WTC11 (cell line): ENCODE measurements at regions not wholly inside any gene's neighbourhood (a gene's known extent, or its start where the extent isn't known, plus 50 kb on each side); places are given as distances from the start of the nearest gene placed in this dataset.

Experiments
- ELF4 ChIP-seq: sonication (generic); formaldehyde crosslinking; IDR thresholded peaks from 2 replicates; pipeline ENCODE4 v1.8.1; 2022; ENCODE audit warnings: low read depth, mild to moderate bottlenecking, moderate library complexity, missing genetic modification reagents
- FOXK1 ChIP-seq: sonication (generic); formaldehyde crosslinking; IDR thresholded peaks from 2 replicates; pipeline ENCODE4 v1.8.0; 2022; ENCODE audit warnings: mild to moderate bottlenecking, moderate library complexity, missing genetic modification reagents
- HMGA2 ChIP-seq: fragments of 250-450 bp; sonication (Bioruptor Pico); IDR thresholded peaks from 2 replicates; pipeline ENCODE4 v1.4.0; 2021; ENCODE audit warnings: mild to moderate bottlenecking, moderate library complexity
- NR1H2 ChIP-seq: sonication (generic); formaldehyde crosslinking; IDR thresholded peaks from 2 replicates; pipeline ENCODE4 v1.9.0; 2021; ENCODE audit warnings: mild to moderate bottlenecking, moderate library complexity, missing genetic modification reagents
- SP1 ChIP-seq: sonication (generic); formaldehyde crosslinking; conservative IDR thresholded peaks from 2 replicates; pipeline ENCODE4 v1.8.1; 2022; ENCODE audit warnings: missing genetic modification reagents
- ZNF671 ChIP-seq: fragments of 250-450 bp; sonication (Bioruptor Pico); IDR thresholded peaks from 2 replicates; pipeline ENCODE4 v1.8.0; 2021; ENCODE audit warnings: mild to moderate bottlenecking
- TF ChIP-seq, protein P1 (sequence below): fragments of 200-600 bp; IDR thresholded peaks from 2 replicates; pipeline ENCODE4 v1.8.0; 2022; ENCODE audit warnings: antibody characterized with exemption
- TF ChIP-seq, protein P2 (sequence below): sonication (generic); formaldehyde crosslinking; IDR thresholded peaks from 2 replicates; pipeline ENCODE4 v1.8.1; 2023; ENCODE audit warnings: mild to moderate bottlenecking, missing genetic modification reagents, borderline replicate concordance
- TF ChIP-seq, protein P3 (sequence below): sonication (generic); formaldehyde crosslinking; IDR thresholded peaks from 2 replicates; pipeline ENCODE4 v1.8.1; 2022; ENCODE audit warnings: missing genetic modification reagents, borderline replicate concordance
- TF ChIP-seq, protein P4 (sequence below): sonication (generic); formaldehyde crosslinking; IDR thresholded peaks from 2 replicates; pipeline ENCODE4 v1.8.0; 2022; ENCODE audit warnings: missing genetic modification reagents

DNA sequence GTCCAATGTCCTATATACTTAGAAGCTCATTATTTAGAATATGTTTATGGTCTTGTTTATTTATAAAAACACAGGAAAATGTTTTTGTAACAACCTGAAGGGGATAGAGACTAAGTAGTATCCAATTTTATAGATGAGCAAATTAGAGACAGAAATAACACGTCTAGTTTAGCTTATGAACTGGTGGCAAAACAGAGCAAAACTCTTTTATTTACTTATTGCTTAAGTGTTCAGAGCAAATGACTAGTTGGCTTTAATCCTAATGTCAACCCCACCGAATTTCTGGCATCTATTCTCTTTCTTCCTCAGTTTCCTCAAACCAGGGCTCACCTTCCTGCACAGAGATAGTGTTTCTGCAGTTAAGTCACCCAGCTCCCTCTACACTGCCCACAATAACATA, 792.8 kb downstream of the REEP3 start:
- TF ChIP-seq, protein P1, sequence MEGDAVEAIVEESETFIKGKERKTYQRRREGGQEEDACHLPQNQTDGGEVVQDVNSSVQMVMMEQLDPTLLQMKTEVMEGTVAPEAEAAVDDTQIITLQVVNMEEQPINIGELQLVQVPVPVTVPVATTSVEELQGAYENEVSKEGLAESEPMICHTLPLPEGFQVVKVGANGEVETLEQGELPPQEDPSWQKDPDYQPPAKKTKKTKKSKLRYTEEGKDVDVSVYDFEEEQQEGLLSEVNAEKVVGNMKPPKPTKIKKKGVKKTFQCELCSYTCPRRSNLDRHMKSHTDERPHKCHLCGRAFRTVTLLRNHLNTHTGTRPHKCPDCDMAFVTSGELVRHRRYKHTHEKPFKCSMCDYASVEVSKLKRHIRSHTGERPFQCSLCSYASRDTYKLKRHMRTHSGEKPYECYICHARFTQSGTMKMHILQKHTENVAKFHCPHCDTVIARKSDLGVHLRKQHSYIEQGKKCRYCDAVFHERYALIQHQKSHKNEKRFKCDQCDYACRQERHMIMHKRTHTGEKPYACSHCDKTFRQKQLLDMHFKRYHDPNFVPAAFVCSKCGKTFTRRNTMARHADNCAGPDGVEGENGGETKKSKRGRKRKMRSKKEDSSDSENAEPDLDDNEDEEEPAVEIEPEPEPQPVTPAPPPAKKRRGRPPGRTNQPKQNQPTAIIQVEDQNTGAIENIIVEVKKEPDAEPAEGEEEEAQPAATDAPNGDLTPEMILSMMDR = no peak
- no peak for TF ChIP-seq ELF4 (CRISPR knock-in tag)
- TF ChIP-seq HMGA2 (CRISPR knock-in tag) = no peak
- TF ChIP-seq, protein P2, sequence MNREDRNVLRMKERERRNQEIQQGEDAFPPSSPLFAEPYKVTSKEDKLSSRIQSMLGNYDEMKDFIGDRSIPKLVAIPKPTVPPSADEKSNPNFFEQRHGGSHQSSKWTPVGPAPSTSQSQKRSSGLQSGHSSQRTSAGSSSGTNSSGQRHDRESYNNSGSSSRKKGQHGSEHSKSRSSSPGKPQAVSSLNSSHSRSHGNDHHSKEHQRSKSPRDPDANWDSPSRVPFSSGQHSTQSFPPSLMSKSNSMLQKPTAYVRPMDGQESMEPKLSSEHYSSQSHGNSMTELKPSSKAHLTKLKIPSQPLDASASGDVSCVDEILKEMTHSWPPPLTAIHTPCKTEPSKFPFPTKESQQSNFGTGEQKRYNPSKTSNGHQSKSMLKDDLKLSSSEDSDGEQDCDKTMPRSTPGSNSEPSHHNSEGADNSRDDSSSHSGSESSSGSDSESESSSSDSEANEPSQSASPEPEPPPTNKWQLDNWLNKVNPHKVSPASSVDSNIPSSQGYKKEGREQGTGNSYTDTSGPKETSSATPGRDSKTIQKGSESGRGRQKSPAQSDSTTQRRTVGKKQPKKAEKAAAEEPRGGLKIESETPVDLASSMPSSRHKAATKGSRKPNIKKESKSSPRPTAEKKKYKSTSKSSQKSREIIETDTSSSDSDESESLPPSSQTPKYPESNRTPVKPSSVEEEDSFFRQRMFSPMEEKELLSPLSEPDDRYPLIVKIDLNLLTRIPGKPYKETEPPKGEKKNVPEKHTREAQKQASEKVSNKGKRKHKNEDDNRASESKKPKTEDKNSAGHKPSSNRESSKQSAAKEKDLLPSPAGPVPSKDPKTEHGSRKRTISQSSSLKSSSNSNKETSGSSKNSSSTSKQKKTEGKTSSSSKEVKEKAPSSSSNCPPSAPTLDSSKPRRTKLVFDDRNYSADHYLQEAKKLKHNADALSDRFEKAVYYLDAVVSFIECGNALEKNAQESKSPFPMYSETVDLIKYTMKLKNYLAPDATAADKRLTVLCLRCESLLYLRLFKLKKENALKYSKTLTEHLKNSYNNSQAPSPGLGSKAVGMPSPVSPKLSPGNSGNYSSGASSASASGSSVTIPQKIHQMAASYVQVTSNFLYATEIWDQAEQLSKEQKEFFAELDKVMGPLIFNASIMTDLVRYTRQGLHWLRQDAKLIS = no peak
- TF ChIP-seq SP1 (CRISPR knock-in tag) = no peak
- TF ChIP-seq ZNF671 (CRISPR knock-in tag) = no peak
- TF ChIP-seq, protein P3, sequence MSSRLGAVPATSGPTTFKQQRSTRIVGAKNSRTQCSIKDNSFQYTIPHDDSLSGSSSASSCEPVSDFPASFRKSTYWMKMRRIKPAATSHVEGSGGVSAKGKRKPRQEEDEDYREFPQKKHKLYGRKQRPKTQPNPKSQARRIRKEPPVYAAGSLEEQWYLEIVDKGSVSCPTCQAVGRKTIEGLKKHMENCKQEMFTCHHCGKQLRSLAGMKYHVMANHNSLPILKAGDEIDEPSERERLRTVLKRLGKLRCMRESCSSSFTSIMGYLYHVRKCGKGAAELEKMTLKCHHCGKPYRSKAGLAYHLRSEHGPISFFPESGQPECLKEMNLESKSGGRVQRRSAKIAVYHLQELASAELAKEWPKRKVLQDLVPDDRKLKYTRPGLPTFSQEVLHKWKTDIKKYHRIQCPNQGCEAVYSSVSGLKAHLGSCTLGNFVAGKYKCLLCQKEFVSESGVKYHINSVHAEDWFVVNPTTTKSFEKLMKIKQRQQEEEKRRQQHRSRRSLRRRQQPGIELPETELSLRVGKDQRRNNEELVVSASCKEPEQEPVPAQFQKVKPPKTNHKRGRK = no peak
- no peak for TF ChIP-seq FOXK1
- TF ChIP-seq, protein P4, sequence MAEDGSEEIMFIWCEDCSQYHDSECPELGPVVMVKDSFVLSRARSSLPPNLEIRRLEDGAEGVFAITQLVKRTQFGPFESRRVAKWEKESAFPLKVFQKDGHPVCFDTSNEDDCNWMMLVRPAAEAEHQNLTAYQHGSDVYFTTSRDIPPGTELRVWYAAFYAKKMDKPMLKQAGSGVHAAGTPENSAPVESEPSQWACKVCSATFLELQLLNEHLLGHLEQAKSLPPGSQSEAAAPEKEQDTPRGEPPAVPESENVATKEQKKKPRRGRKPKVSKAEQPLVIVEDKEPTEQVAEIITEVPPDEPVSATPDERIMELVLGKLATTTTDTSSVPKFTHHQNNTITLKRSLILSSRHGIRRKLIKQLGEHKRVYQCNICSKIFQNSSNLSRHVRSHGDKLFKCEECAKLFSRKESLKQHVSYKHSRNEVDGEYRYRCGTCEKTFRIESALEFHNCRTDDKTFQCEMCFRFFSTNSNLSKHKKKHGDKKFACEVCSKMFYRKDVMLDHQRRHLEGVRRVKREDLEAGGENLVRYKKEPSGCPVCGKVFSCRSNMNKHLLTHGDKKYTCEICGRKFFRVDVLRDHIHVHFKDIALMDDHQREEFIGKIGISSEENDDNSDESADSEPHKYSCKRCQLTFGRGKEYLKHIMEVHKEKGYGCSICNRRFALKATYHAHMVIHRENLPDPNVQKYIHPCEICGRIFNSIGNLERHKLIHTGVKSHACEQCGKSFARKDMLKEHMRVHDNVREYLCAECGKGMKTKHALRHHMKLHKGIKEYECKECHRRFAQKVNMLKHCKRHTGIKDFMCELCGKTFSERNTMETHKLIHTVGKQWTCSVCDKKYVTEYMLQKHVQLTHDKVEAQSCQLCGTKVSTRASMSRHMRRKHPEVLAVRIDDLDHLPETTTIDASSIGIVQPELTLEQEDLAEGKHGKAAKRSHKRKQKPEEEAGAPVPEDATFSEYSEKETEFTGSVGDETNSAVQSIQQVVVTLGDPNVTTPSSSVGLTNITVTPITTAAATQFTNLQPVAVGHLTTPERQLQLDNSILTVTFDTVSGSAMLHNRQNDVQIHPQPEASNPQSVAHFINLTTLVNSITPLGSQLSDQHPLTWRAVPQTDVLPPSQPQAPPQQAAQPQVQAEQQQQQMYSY = no peak
- TF ChIP-seq NR1H2 (CRISPR knock-in tag) = no peak
